HEK293 (cell line): ENCODE measurements at regions not wholly inside any gene's neighbourhood (a gene's known extent, or its start where the extent isn't known, plus 50 kb on each side); places are given as distances from the start of the nearest gene placed in this dataset.

ENCODE experiments used
- CTCF ChIA-PET: fragments of 350-600 bp; formaldehyde crosslinking; extraction: SDS; loops from one replicate; lab custom pipeline; 2021; ENCODE audit warnings: antibody characterized with exemption; lab: Yijun Ruan, JAX
- POLR2A ChIA-PET: fragments of 300-600 bp; formaldehyde crosslinking; extraction: SDS; loops from one replicate; lab custom pipeline; 2020; ENCODE audit warnings: antibody characterized with exemption, inconsistent platforms; lab: Yijun Ruan, JAX
- H3K27ac ChIP-seq: fragments of 200-500 bp; sonication (Bioruptor generic); 2 replicates; pipeline ENCODE4 v1.5.1; 2014; ENCODE audit warnings: low read depth, low read length, control low read depth, inconsistent platforms; ENCODE audit errors: extremely low read depth
- H3K36me3 ChIP-seq, 2 experiments: fragments of 200-500 bp in 1 of 2; sonication (Bioruptor generic) in 1 of 2; 1 replicate in 1 of 2; 2 replicates in 1 of 2; pipeline ENCODE4 v1.5.1; 2014 to 2017; ENCODE audit warnings: inconsistent platforms in 2 of 2, low read length in 2 of 2; ENCODE audit not compliant: control insufficient read depth in 2 of 2, insufficient read depth in 1 of 2
- H3K4me1 ChIP-seq: fragments of 200-500 bp; sonication (Bioruptor generic); 2 replicates; pipeline ENCODE4 v1.5.1; 2014; ENCODE audit warnings: mild to moderate bottlenecking, low read length, inconsistent platforms; ENCODE audit not compliant: control insufficient read depth, insufficient read depth
- H3K4me3 ChIP-seq: 2 replicates; pipeline ENCODE4 v1.5.1; 2011; ENCODE audit warnings: low read depth, mild to moderate bottlenecking, control low read depth, low read length, moderate library complexity
- H3K9me3 ChIP-seq: fragments of 200-500 bp; sonication (Bioruptor generic); 2 replicates; pipeline ENCODE4 v1.5.1; 2014; ENCODE audit warnings: low read depth, low read length, inconsistent platforms; ENCODE audit not compliant: control insufficient read depth, insufficient read depth
- BCL11B ChIP-seq: fragments of 450-650 bp; formaldehyde crosslinking; IDR thresholded peaks from 2 replicates; pipeline ENCODE4 v1.5.1; 2016; ENCODE audit warnings: low read depth, missing biosample characterization, missing genetic modification characterization
- SP3 ChIP-seq: fragments of 450-650 bp; formaldehyde crosslinking; IDR thresholded peaks from 2 replicates; pipeline ENCODE4 v1.5.1; 2016; ENCODE audit warnings: missing biosample characterization, missing genetic modification characterization
- ZNF354C ChIP-seq: fragments of 450-650 bp; formaldehyde crosslinking; IDR thresholded peaks from 2 replicates; pipeline ENCODE4 v1.5.1; 2016; ENCODE audit warnings: missing biosample characterization, missing genetic modification characterization, low read depth, borderline replicate concordance
- ZNF510 ChIP-seq: fragments of 450-650 bp; formaldehyde crosslinking; IDR thresholded peaks from 2 replicates; pipeline ENCODE4 v1.5.1; 2018; ENCODE audit warnings: mild to moderate bottlenecking, missing genetic modification characterization, missing biosample characterization; ENCODE audit not compliant: insufficient replicate concordance
- ZNF560 ChIP-seq: fragments of 450-650 bp; formaldehyde crosslinking; IDR thresholded peaks from 2 replicates; pipeline ENCODE4 v1.5.1; 2017; ENCODE audit warnings: missing biosample characterization, missing genetic modification characterization, borderline replicate concordance
- ZNF624 ChIP-seq: fragments of 450-650 bp; formaldehyde crosslinking; IDR thresholded peaks from 2 replicates; pipeline ENCODE4 v1.5.1; 2017; ENCODE audit warnings: missing biosample characterization, missing genetic modification characterization
- ZNF768 ChIP-seq: fragments of 450-650 bp; formaldehyde crosslinking; IDR thresholded peaks from 2 replicates; pipeline ENCODE4 v1.5.1; 2018; ENCODE audit warnings: missing biosample characterization, mild to moderate bottlenecking, missing genetic modification characterization
- ZNF777 ChIP-seq: fragments of 450-650 bp; formaldehyde crosslinking; IDR thresholded peaks from 2 replicates; pipeline ENCODE4 v1.5.1; 2017; ENCODE audit warnings: missing biosample characterization, missing genetic modification characterization, borderline replicate concordance
- ZNF791 ChIP-seq: fragments of 450-650 bp; formaldehyde crosslinking; IDR thresholded peaks from 2 replicates; pipeline ENCODE4 v1.5.1; 2016; ENCODE audit warnings: missing biosample characterization, missing genetic modification characterization
- TF ChIP-seq, protein P1 (sequence below): fragments of 450-650 bp; formaldehyde crosslinking; IDR thresholded peaks from 2 replicates; pipeline ENCODE4 v1.5.1; 2016; ENCODE audit warnings: missing biosample characterization, missing genetic modification characterization
- TF ChIP-seq, protein P2 (sequence below): fragments of 450-650 bp; formaldehyde crosslinking; IDR thresholded peaks from 2 replicates; pipeline ENCODE4 v1.5.1; 2016; ENCODE audit warnings: missing biosample characterization, missing genetic modification characterization
- TF ChIP-seq, protein P3 (sequence below): fragments of 450-650 bp; formaldehyde crosslinking; IDR thresholded peaks from 2 replicates; pipeline ENCODE4 v1.5.1; 2016; ENCODE audit warnings: missing biosample characterization, missing genetic modification characterization
- TF ChIP-seq, protein P4 (sequence below): fragments of 450-650 bp; formaldehyde crosslinking; IDR thresholded peaks from 2 replicates; pipeline ENCODE4 v1.5.1; 2016; ENCODE audit warnings: missing biosample characterization, missing genetic modification characterization, low read depth
- TF ChIP-seq, protein P5 (sequence below): fragments of 450-650 bp; formaldehyde crosslinking; IDR thresholded peaks from 2 replicates; pipeline ENCODE4 v1.5.1; 2016; ENCODE audit warnings: missing biosample characterization, missing genetic modification characterization, borderline replicate concordance

DNA sequence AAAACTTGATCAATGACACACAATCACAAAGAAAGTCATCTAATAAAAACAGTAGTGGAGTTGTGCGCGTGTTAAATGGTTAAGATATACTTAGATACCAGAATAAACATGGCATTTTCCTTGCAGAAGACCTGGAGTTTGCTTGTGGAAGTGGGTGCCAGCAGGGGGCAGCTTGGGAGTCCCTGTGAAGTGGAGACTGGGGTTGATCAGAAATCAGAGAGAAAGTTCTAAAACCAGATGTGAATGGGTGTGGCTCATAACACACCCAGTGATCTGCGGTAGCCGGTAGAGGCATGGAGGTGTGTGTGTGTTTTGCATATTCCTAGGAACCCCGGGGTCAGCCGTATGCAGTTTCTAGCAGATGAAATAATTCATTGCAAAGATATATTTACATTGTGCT, 300.1 kb upstream of the TRIB2 start:
- no peak overlapping the region for H3K27ac ChIP-seq
- CTCF ChIA-PET: interaction anchor here (0.7 kb wide), 2 partner anchors 507 to 1077 kb away, joined by 3 to 5 read pairs; no protein-coding TSS in a partner anchor
- no peaks in the 10 kb centered on the region for H3K9me3 ChIP-seq
- TF ChIP-seq, protein P1, sequence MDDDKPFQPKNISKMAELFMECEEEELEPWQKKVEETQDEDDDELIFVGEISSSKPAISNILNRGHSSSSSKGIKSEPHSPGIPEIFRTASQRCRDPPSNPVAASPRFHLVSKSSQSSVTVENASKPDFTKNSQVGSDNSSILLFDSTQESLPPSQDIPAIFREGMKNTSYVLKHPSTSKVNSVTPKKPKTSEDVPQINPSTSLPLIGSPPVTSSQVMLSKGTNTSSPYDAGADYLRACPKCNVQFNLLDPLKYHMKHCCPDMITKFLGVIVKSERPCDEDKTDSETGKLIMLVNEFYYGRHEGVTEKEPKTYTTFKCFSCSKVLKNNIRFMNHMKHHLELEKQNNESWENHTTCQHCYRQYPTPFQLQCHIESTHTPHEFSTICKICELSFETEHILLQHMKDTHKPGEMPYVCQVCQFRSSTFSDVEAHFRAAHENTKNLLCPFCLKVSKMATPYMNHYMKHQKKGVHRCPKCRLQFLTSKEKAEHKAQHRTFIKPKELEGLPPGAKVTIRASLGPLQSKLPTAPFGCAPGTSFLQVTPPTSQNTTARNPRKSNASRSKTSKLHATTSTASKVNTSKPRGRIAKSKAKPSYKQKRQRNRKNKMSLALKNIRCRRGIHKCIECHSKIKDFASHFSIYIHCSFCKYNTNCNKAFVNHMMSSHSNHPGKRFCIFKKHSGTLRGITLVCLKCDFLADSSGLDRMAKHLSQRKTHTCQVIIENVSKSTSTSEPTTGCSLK (tag by site-specific recombination): no peak
- TF ChIP-seq ZNF791 (no peak), ZNF560 (no peak), ZNF624 (tag by site-specific recombination) (no peak), SP3 (tag by site-specific recombination) (no peak), ZNF768 (no peak), BCL11B (tag by site-specific recombination) (no peak), ZNF777 (tag by site-specific recombination) (no peak), ZNF354C (tag by site-specific recombination) (no peak), ZNF510 (tag by site-specific recombination) (no peak)
- TF ChIP-seq, protein P2, sequence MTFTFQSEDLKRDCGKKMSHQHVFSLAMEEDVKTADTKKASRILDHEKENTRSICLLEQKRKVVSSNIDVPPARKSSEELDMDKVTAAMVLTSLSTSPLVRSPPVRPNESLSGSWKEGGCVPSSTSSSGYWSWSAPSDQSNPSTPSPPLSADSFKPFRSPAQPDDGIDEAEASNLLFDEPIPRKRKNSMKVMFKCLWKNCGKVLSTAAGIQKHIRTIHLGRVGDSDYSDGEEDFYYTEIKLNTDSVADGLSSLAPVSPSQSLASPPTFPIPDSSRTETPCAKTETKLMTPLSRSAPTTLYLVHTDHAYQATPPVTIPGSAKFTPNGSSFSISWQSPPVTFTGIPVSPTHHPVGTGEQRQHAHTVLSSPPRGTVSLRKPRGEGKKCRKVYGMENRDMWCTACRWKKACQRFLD (tag by site-specific recombination): no peak
- TF ChIP-seq, protein P3, sequence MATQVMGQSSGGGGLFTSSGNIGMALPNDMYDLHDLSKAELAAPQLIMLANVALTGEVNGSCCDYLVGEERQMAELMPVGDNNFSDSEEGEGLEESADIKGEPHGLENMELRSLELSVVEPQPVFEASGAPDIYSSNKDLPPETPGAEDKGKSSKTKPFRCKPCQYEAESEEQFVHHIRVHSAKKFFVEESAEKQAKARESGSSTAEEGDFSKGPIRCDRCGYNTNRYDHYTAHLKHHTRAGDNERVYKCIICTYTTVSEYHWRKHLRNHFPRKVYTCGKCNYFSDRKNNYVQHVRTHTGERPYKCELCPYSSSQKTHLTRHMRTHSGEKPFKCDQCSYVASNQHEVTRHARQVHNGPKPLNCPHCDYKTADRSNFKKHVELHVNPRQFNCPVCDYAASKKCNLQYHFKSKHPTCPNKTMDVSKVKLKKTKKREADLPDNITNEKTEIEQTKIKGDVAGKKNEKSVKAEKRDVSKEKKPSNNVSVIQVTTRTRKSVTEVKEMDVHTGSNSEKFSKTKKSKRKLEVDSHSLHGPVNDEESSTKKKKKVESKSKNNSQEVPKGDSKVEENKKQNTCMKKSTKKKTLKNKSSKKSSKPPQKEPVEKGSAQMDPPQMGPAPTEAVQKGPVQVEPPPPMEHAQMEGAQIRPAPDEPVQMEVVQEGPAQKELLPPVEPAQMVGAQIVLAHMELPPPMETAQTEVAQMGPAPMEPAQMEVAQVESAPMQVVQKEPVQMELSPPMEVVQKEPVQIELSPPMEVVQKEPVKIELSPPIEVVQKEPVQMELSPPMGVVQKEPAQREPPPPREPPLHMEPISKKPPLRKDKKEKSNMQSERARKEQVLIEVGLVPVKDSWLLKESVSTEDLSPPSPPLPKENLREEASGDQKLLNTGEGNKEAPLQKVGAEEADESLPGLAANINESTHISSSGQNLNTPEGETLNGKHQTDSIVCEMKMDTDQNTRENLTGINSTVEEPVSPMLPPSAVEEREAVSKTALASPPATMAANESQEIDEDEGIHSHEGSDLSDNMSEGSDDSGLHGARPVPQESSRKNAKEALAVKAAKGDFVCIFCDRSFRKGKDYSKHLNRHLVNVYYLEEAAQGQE: no peak
- TF ChIP-seq, protein P4, sequence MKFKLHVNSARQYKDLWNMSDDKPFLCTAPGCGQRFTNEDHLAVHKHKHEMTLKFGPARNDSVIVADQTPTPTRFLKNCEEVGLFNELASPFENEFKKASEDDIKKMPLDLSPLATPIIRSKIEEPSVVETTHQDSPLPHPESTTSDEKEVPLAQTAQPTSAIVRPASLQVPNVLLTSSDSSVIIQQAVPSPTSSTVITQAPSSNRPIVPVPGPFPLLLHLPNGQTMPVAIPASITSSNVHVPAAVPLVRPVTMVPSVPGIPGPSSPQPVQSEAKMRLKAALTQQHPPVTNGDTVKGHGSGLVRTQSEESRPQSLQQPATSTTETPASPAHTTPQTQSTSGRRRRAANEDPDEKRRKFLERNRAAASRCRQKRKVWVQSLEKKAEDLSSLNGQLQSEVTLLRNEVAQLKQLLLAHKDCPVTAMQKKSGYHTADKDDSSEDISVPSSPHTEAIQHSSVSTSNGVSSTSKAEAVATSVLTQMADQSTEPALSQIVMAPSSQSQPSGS (tag by site-specific recombination): no peak
- TF ChIP-seq, protein P5, sequence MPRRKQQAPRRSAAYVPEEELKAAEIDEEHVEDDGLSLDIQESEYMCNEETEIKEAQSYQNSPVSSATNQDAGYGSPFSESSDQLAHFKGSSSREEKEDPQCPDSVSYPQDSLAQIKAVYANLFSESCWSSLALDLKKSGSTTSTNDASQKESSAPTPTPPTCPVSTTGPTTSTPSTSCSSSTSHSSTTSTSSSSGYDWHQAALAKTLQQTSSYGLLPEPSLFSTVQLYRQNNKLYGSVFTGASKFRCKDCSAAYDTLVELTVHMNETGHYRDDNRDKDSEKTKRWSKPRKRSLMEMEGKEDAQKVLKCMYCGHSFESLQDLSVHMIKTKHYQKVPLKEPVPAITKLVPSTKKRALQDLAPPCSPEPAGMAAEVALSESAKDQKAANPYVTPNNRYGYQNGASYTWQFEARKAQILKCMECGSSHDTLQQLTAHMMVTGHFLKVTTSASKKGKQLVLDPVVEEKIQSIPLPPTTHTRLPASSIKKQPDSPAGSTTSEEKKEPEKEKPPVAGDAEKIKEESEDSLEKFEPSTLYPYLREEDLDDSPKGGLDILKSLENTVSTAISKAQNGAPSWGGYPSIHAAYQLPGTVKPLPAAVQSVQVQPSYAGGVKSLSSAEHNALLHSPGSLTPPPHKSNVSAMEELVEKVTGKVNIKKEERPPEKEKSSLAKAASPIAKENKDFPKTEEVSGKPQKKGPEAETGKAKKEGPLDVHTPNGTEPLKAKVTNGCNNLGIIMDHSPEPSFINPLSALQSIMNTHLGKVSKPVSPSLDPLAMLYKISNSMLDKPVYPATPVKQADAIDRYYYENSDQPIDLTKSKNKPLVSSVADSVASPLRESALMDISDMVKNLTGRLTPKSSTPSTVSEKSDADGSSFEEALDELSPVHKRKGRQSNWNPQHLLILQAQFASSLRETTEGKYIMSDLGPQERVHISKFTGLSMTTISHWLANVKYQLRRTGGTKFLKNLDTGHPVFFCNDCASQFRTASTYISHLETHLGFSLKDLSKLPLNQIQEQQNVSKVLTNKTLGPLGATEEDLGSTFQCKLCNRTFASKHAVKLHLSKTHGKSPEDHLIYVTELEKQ (tag by site-specific recombination): no peak
- H3K4me3 ChIP-seq: no peak overlapping the region
- H3K36me3 ChIP-seq: no peaks in the 10 kb centered on the region
- POLR2A ChIA-PET: no interaction called here
- H3K4me1 ChIP-seq: no peaks in the 10 kb centered on the region
